Dermis blood vessel endothelial cell (primary cell): ENCODE measurements at regions not wholly inside any gene's neighbourhood (a gene's known extent, or its start where the extent isn't known, plus 50 kb on each side); places are given as distances from the start of the nearest gene placed in this dataset.
A peak's percentile ranks its signal among the peaks of the same experiment; 100 is the strongest.
"Not testable (repeated sequence)": the region's sequence is repeated elsewhere in the genome, so short reads cannot be mapped to it uniquely, and the experiment has no call there.

Experiments used
- DNase-seq: peaks from one replicate; pipeline ENCODE4 v3.0.0; 2010

- DNase-seq: not testable (repeated sequence)
Measured at GRCh38 chr3:130151555-130151954, 69.9 kb downstream of the ALG1L2 start.

- not testable (repeated sequence) for DNase-seq
Measured at GRCh38 chr3:130153247-130153646, 71.6 kb downstream of the ALG1L2 start.

- not testable (repeated sequence) for DNase-seq
Measured at GRCh38 chr3:130155464-130155863, 73.8 kb downstream of the ALG1L2 start.

- DNase-seq: not testable (repeated sequence)
Measured at GRCh38 chr3:130166856-130167255, 85.2 kb downstream of the ALG1L2 start.

- DNase-seq: not testable (repeated sequence)
Measured at GRCh38 chr3:130175195-130175594, 93.6 kb downstream of the ALG1L2 start.

GRCh38 chr3:130176476-130177256 lies 95.0 kb downstream of the ALG1L2 start:
- not testable (repeated sequence) for DNase-seq

GRCh38 chr3:130178835-130179234 lies 97.2 kb downstream of the ALG1L2 start:
- not testable (repeated sequence) for DNase-seq

GRCh38 chr3:130179353-130179970 lies 97.8 kb downstream of the ALG1L2 start:
- not testable (repeated sequence) for DNase-seq

- not testable (repeated sequence) for DNase-seq
Measured at GRCh38 chr3:130182475-130182874, 100.8 kb downstream of the ALG1L2 start.

- DNase-seq: not testable (repeated sequence)
Measured at GRCh38 chr3:130183689-130184088, 102.1 kb downstream of the ALG1L2 start.

- not testable (repeated sequence) for DNase-seq
Measured at GRCh38 chr3:130184152-130185024, 102.8 kb downstream of the ALG1L2 start.

GRCh38 chr3:130201272-130201671 lies 119.6 kb downstream of the ALG1L2 start:
- not testable (repeated sequence) for DNase-seq

- not testable (repeated sequence) for DNase-seq
Measured at GRCh38 chr3:130203633-130204032, 122.0 kb downstream of the ALG1L2 start.

- no peak for DNase-seq
Measured at GRCh38 chr3:130227540-130227939, 117.9 kb upstream of the COL6A5 start.

- DNase-seq: peak; percentile 9
Measured at GRCh38 chr3:130242850-130243569, 102.5 kb upstream of the COL6A5 start.

GRCh38 chr3:130243808-130244207 lies 101.7 kb upstream of the COL6A5 start:
- DNase-seq: no peak

GRCh38 chr3:130250982-130251381 lies 94.5 kb upstream of the COL6A5 start:
- DNase-seq: no peak

GRCh38 chr3:130255442-130255841 lies 90.0 kb upstream of the COL6A5 start:
- no peak for DNase-seq

- DNase-seq: no peak
Measured at GRCh38 chr3:130256821-130257340, 88.6 kb upstream of the COL6A5 start.

- no peak for DNase-seq
Measured at GRCh38 chr3:130258532-130258952, 86.9 kb upstream of the COL6A5 start.

GRCh38 chr3:130259166-130259874 lies 86.2 kb upstream of the COL6A5 start:
- DNase-seq: no peak
